Progenitor cell of endocrine pancreas (in vitro differentiated cells): ENCODE measurements at regions not wholly inside any gene's neighbourhood (a gene's known extent, or its start where the extent isn't known, plus 50 kb on each side); places are given as distances from the start of the nearest gene placed in this dataset.

Experiments
- DNase-seq: peaks from one replicate; pipeline ENCODE4 v3.0.0; 2021; ENCODE audit warnings: low spot score; ENCODE audit not compliant: unreplicated experiment
- H3K27ac Mint-ChIP-seq: 2 replicates; pipeline ENCODE4 v1.8.0; 2021; ENCODE audit warnings: mild to moderate bottlenecking, moderate library complexity, mixed read lengths
- H3K27me3 Mint-ChIP-seq: 2 replicates; pipeline ENCODE4 v1.8.0; 2021; ENCODE audit warnings: mixed read lengths
- H3K36me3 Mint-ChIP-seq: 2 replicates; pipeline ENCODE4 v1.8.0; 2022; ENCODE audit warnings: mixed read lengths; ENCODE audit not compliant: insufficient read depth
- H3K4me1 Mint-ChIP-seq: 2 replicates; pipeline ENCODE4 v1.8.0; 2021; ENCODE audit warnings: low read depth, mixed read lengths
- H3K4me3 Mint-ChIP-seq: 2 replicates; pipeline ENCODE4 v1.8.0; 2021; ENCODE audit warnings: low read depth, mild to moderate bottlenecking, moderate library complexity, mixed read lengths
- H3K9me3 Mint-ChIP-seq: 2 replicates; pipeline ENCODE4 v1.8.0; 2021; ENCODE audit warnings: low read depth, mixed read lengths
- CTCF ChIP-seq: fragments of 200-600 bp; sonication (generic); IDR thresholded peaks from one replicate; pipeline ENCODE4 v1.5.0; 2021; ENCODE audit warnings: antibody characterized with exemption, mild to moderate bottlenecking; ENCODE audit not compliant: unreplicated experiment

GRCh38 chr2:164182116-164182627 lies 439.1 kb downstream of the GRB14 start:
- H3K9me3 Mint-ChIP-seq, result peaks cover 2% of the 10 kb centered on the region
- no peak for TF ChIP-seq CTCF

GRCh38 chr2:164178835-164179465 lies 442.3 kb downstream of the GRB14 start:
- peaks cover 6% of the 10 kb centered on the region for H3K27me3 Mint-ChIP-seq
- TF ChIP-seq CTCF, result no peak
- no peak for DNase-seq
- H3K4me3 Mint-ChIP-seq, result no peak overlapping the region
- peaks cover 1% of the 10 kb centered on the region for H3K36me3 Mint-ChIP-seq
- H3K4me1 Mint-ChIP-seq, result no peaks in the 10 kb centered on the region
- no peak overlapping the region for H3K27ac Mint-ChIP-seq
- H3K9me3 Mint-ChIP-seq, result peaks cover 15% of the 10 kb centered on the region

More at GRCh38 chr2:164182116-164182627, 439.1 kb downstream of the GRB14 start:
- peaks cover 8% of the 10 kb centered on the region for H3K27me3 Mint-ChIP-seq
- H3K36me3 Mint-ChIP-seq, result no peaks in the 10 kb centered on the region
- DNase-seq, result no peak
- no peaks in the 10 kb centered on the region for H3K4me1 Mint-ChIP-seq
- H3K27ac Mint-ChIP-seq, result no peak overlapping the region
- H3K4me3 Mint-ChIP-seq, result no peak overlapping the region

- Mint-ChIP-seq H3K9me3 (peaks cover 18% of the 10 kb centered on the region), H3K4me1 (no peaks in the 10 kb centered on the region), H3K27ac (no peak overlapping the region), H3K27me3 (no peaks in the 10 kb centered on the region), H3K4me3 (no peak overlapping the region), H3K36me3 (no peaks in the 10 kb centered on the region)
- DNase-seq, result no peak
- TF ChIP-seq CTCF, result no peak
Measured at GRCh38 chr2:164164602-164165001, 428.8 kb upstream of the FIGN start.

GRCh38 chr2:164155558-164155957 lies 419.8 kb upstream of the FIGN start:
- no peak for DNase-seq
- no peak overlapping the region for H3K27ac Mint-ChIP-seq
- no peak for TF ChIP-seq CTCF
- H3K4me1 Mint-ChIP-seq, result no peaks in the 10 kb centered on the region
- peaks cover 7% of the 10 kb centered on the region for H3K9me3 Mint-ChIP-seq
- H3K36me3 Mint-ChIP-seq, result no peaks in the 10 kb centered on the region
- no peak overlapping the region for H3K4me3 Mint-ChIP-seq
- no peaks in the 10 kb centered on the region for H3K27me3 Mint-ChIP-seq

GRCh38 chr2:164151522-164151921 lies 415.7 kb upstream of the FIGN start:
- DNase-seq, result no peak
- TF ChIP-seq CTCF, result no peak
- Mint-ChIP-seq H3K27me3 (no peaks in the 10 kb centered on the region), H3K36me3 (no peaks in the 10 kb centered on the region), H3K4me3 (no peak overlapping the region), H3K4me1 (no peaks in the 10 kb centered on the region), H3K27ac (no peak overlapping the region), H3K9me3 (no peaks in the 10 kb centered on the region)
